ENCODE measurements at regions not wholly inside any gene's neighbourhood (a gene's known extent, or its start where the extent isn't known, plus 50 kb on each side); places are given as distances from the start of the nearest gene placed in this dataset.

DNA sequence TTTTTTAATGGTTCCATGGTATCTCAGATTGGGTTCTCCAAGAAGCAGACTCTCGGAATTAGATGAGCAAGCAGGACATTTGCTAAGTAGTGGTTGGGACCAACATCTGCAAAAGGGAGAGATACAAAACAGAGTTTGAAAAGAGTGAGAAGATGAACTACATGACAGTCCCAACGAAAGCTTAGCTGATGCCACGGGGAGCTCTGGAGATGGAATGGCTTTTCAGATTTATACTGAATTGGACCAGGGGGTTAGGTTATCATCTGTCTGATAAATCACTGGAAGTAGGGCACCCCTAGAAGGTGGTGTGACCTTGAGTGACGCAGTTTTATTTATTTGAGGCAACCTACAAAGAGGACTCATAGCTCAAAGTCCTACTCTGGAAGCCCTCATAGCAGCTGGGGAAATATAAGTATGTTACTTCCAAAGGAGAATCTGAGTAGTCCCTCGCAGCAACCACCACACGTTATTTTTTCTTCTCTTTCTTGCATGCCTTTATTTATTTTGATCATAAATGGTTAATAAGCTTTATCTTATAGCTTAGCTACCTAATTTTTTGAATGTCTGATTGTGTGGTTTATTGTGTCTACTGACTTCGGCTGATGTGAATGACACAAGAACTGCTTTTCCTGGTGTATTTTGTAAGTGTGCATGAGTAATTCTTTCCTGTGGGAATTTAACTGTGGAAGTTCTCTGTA lies 815.4 kb downstream of the SQOR start:
- Histone ChIP-seq H3K27me3 (no peaks in the 10 kb centered on the region), H3K4me3 (no peak overlapping the region), H3K36me3 (no peaks in the 10 kb centered on the region), H3K27ac (no peak overlapping the region), H3K9me3 (ENCODE audit: low read depth) (no peaks in the 10 kb centered on the region), H3K4me1 (ENCODE audit: low read depth) (no peaks in the 10 kb centered on the region)
- no peak for DNase-seq (ENCODE audit: low read depth in 1 of 2, low spot score in 1 of 2)
- TF ChIP-seq, protein P1, sequence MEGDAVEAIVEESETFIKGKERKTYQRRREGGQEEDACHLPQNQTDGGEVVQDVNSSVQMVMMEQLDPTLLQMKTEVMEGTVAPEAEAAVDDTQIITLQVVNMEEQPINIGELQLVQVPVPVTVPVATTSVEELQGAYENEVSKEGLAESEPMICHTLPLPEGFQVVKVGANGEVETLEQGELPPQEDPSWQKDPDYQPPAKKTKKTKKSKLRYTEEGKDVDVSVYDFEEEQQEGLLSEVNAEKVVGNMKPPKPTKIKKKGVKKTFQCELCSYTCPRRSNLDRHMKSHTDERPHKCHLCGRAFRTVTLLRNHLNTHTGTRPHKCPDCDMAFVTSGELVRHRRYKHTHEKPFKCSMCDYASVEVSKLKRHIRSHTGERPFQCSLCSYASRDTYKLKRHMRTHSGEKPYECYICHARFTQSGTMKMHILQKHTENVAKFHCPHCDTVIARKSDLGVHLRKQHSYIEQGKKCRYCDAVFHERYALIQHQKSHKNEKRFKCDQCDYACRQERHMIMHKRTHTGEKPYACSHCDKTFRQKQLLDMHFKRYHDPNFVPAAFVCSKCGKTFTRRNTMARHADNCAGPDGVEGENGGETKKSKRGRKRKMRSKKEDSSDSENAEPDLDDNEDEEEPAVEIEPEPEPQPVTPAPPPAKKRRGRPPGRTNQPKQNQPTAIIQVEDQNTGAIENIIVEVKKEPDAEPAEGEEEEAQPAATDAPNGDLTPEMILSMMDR (IDR thresholded peaks at IDR 0.05; ENCODE audit: low read depth, low read length), result no peak

DNA sequence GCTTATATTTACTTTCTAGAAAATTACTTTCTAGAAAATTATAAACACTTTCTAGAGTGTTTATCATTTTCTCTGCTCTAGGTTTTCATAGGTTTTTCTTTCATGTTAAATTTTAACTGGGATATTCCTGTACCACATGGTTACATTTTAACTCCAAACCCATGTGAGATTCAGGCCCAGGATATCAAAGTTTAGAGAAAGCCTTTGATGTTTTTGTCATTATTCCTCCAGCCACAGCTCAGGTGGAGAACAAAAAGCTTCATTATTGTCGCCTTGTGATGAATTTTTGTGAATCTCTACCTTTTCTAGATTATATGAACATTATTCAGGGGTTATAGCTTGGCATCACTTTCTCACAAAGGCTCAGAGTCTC lies 816.0 kb downstream of the SQOR start:
- TF ChIP-seq, protein P1 (IDR thresholded peaks at IDR 0.05; ENCODE audit: low read depth, low read length), result no peak
- Histone ChIP-seq H3K36me3 (no peaks in the 10 kb centered on the region), H3K9me3 (ENCODE audit: low read depth) (no peaks in the 10 kb centered on the region), H3K4me3 (no peak overlapping the region), H3K4me1 (ENCODE audit: low read depth) (no peaks in the 10 kb centered on the region), H3K27ac (no peak overlapping the region), H3K27me3 (no peaks in the 10 kb centered on the region)
- DNase-seq (ENCODE audit: low read depth in 1 of 2, low spot score in 1 of 2), result no peak

DNA sequence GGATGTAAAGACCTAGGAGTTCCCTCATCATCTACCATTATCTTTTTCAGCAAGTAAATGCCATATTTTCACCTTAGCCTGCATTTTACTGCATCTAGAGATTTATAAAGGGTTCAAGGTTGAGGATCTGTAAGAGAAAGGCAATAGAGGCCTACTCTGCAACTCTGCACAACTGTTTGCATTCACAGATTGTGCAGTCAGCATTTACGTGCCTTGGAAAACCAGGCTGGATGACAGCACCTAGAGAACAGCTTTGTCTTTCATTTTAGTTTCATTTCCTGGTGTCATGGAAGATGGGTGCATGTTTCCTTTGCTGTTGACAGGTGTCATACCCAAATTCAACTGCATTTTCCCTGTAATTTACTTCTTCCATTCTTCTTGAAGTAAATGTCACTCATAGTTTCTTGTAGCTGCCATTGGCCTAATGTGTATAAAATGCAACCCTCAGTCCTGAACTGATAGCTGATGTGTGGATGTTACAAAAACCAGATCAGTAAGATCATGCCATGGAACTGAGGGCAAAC lies 817.5 kb downstream of the SQOR start:
- no peaks in the 10 kb centered on the region for H3K4me1 ChIP-seq (ENCODE audit: low read depth)
- no peaks in the 10 kb centered on the region for H3K36me3 ChIP-seq
- no peaks in the 10 kb centered on the region for H3K27me3 ChIP-seq
- H3K9me3 ChIP-seq (ENCODE audit: low read depth), result no peaks in the 10 kb centered on the region
- DNase-seq (ENCODE audit: low read depth in 1 of 2, low spot score in 1 of 2), result no peak
- no peak overlapping the region for H3K27ac ChIP-seq
- TF ChIP-seq, protein P1 (IDR thresholded peaks at IDR 0.05; ENCODE audit: low read depth, low read length), result no peak
- H3K4me3 ChIP-seq, result no peak overlapping the region

DNA sequence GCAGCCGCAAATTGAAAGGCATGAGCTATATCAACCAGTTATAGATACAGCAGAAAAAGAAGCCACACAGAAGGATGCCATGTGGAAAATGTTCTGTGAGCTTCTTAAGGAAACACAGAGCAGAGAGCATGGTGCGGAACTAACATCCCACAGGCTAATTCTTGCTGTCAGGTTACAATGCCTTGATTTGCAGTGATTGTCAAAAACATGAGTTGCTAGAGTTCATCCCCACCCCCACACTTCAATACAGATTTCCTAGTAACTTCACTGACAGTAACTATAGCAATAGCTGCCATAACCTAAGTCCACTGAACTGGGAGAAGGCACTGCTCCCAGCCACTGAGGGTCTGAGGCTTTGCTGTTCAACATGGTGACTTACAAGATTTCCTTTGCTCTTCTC lies 821.6 kb downstream of the SQOR start:
- no peaks in the 10 kb centered on the region for H3K27me3 ChIP-seq
- H3K4me3 ChIP-seq, result no peak overlapping the region
- DNase-seq (ENCODE audit: low read depth in 1 of 2, low spot score in 1 of 2), result no peak
- no peaks in the 10 kb centered on the region for H3K4me1 ChIP-seq (ENCODE audit: low read depth)
- H3K36me3 ChIP-seq, result no peaks in the 10 kb centered on the region
- no peak overlapping the region for H3K27ac ChIP-seq
- TF ChIP-seq, protein P1 (IDR thresholded peaks at IDR 0.05; ENCODE audit: low read depth, low read length), result no peak
- no peaks in the 10 kb centered on the region for H3K9me3 ChIP-seq (ENCODE audit: low read depth)

DNA sequence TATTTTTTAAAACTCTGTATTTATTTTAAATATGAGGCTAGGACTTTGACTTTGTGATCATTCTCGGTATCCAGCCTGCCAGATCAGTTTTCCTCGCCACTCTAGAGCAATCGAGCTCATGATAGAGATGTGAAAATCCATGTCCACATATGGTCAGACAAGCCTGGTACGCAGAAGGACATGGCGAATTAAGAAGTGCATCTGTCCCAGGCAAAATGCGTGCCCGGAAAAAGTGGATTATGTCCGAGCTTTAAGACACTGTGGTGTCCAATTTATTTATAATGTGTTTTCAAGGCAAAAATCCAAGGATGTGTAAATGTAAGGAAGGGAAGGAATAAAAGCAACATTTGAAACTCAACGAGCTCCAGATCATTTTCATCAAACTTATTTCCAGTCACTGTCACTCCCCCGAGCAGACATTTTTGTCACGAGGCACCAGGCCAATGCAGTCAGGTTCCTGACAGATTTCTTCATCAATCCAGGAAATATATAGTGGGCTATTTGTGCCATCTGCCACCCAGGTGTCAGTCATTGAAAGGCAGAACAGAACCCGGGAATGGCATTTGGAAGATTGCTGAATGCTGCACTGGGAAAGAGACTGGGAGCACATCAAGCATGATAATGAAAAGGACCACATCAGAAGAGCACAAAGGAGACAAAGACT lies 825.7 kb downstream of the SQOR start:
- no peak overlapping the region for H3K27ac ChIP-seq

More for the DNA sequence above, 825.7 kb downstream of the SQOR start:
- H3K4me1 ChIP-seq (ENCODE audit: low read depth), result no peaks in the 10 kb centered on the region
- no peaks in the 10 kb centered on the region for H3K36me3 ChIP-seq
- TF ChIP-seq, protein P1 (IDR thresholded peaks at IDR 0.05; ENCODE audit: low read depth, low read length), result no peak
- no peak overlapping the region for H3K4me3 ChIP-seq
- H3K27me3 ChIP-seq, result no peaks in the 10 kb centered on the region
- H3K9me3 ChIP-seq (ENCODE audit: low read depth), result no peaks in the 10 kb centered on the region
- no peak for DNase-seq (ENCODE audit: low read depth in 1 of 2, low spot score in 1 of 2)
